Skeletal muscle tissue (tissue), 3 donors: ENCODE measurements at regions not wholly inside any gene's neighbourhood (a gene's known extent, or its start where the extent isn't known, plus 50 kb on each side); places are given as distances from the start of the nearest gene placed in this dataset.

Experiments
- H3K27ac ChIP-seq: one replicate; pipeline ENCODE4 v1.7.0; 2013; ENCODE audit warnings: mild to moderate bottlenecking, low read depth, low read length, inconsistent platforms
- H3K27me3 ChIP-seq, 3 donors: one replicate each; pipeline ENCODE4 v1.7.0; 2013; ENCODE audit warnings: low read length in 3 of 3; ENCODE audit not compliant: control insufficient read depth in 3 of 3, insufficient read depth in 3 of 3
- H3K36me3 ChIP-seq, 3 donors: one replicate each; pipeline ENCODE4 v1.7.0; 2013; ENCODE audit warnings: low read length in 3 of 3; ENCODE audit not compliant: control insufficient read depth in 3 of 3, insufficient read depth in 3 of 3
- H3K4me1 ChIP-seq, 3 donors: one replicate each; pipeline ENCODE4 v1.7.0; 2013; ENCODE audit warnings: low read length in 3 of 3, mild to moderate bottlenecking in 3 of 3; ENCODE audit not compliant: control insufficient read depth in 3 of 3, insufficient read depth in 3 of 3
- H3K4me3 ChIP-seq, 3 donors: one replicate each; pipeline ENCODE4 v1.7.0; 2013; ENCODE audit warnings: low read length in 3 of 3
- H3K9ac ChIP-seq, 3 donors: one replicate each; pipeline ENCODE4 v1.7.0; 2013; ENCODE audit warnings: low read length in 3 of 3, mild to moderate bottlenecking in 3 of 3, moderate library complexity in 2 of 3, low read depth in 1 of 3
- H3K9me3 ChIP-seq, 3 donors: one replicate each; pipeline ENCODE4 v1.7.0; 2013; ENCODE audit warnings: low read length in 3 of 3; ENCODE audit not compliant: control insufficient read depth in 3 of 3
- donor health status: Osteomylitis.

DNA sequence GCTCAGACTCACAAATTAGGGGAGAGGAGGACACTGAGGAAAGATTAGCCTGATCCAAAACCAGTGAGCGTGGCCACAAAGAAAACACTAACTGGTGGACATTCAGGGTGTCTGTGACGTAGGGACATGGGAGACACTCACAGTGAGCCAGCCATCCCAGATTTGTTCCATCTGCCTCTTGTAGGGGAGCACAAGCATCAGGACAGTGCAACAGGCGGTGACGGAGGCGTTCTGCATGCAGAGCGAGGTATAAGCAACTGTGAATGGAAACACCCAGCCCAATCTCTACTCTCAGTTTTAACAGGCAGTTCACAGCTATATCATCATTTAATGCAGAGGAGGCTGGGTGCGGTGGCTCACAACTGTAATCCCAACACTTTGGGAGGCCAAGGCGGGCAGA is 52.8 kb upstream of the TOMM7 start:
- Histone ChIP-seq H3K4me3 (no peak overlapping the region), H3K4me1 (no peaks in the 10 kb centered on the region), H3K36me3 (no peaks in the 10 kb centered on the region), H3K9ac (no peak overlapping the region), H3K27ac (no peak overlapping the region), H3K9me3 (no peaks in the 10 kb centered on the region), H3K27me3 (no peaks in the 10 kb centered on the region)

- no peak overlapping the region for H3K27ac ChIP-seq
- H3K27me3 ChIP-seq = no peaks in the 10 kb centered on the region
- H3K4me3 ChIP-seq = no peak overlapping the region
- no peaks in the 10 kb centered on the region for H3K4me1 ChIP-seq
- H3K36me3 ChIP-seq = no peaks in the 10 kb centered on the region
- no peak overlapping the region for H3K9ac ChIP-seq
- H3K9me3 ChIP-seq = no peaks in the 10 kb centered on the region
Measured at GRCh38 chr7:22874904-22875303, 52.3 kb upstream of the TOMM7 start.
